Activated CD8-positive, alpha-beta T cell treated with anti-CD3 and anti-CD28 coated beads for 36 hours (primary cell): ENCODE measurements at regions not wholly inside any gene's neighbourhood (a gene's known extent, or its start where the extent isn't known, plus 50 kb on each side); places are given as distances from the start of the nearest gene placed in this dataset.

Experiments
- ATAC-seq: fragments of 200-7000 bp; cut with Tn5 transposase; one replicate; pipeline ENCODE4 v1.10.0; 2021; ENCODE audit warnings: mild to moderate bottlenecking, moderate library complexity
- CTCF ChIA-PET: fragments of 350-600 bp; sonication (Branson Sonifier 250); formaldehyde crosslinking; loops from one replicate; lab custom pipeline; 2021; ENCODE audit warnings: antibody characterized with exemption; lab: Charles Lee
- POLR2A ChIA-PET: fragments of 350-600 bp; sonication (Branson Sonifier 250); formaldehyde crosslinking; loops from one replicate; lab custom pipeline; 2021; ENCODE audit warnings: antibody characterized with exemption; lab: Charles Lee
- DNase-seq: peaks from one replicate; pipeline ENCODE4 v3.0.0-alpha.2; 2020
- H3K27ac Mint-ChIP-seq: one replicate; pipeline ENCODE4 v1.8.0; 2021; ENCODE audit warnings: mild to moderate bottlenecking, mixed read lengths
- H3K27me3 Mint-ChIP-seq: one replicate; pipeline ENCODE4 v1.8.0; 2021; ENCODE audit warnings: mixed read lengths
- H3K36me3 Mint-ChIP-seq: one replicate; pipeline ENCODE4 v1.8.0; 2021; ENCODE audit warnings: low read depth, mixed read lengths
- H3K4me1 Mint-ChIP-seq: one replicate; pipeline ENCODE4 v1.8.0; 2021; ENCODE audit warnings: low read depth, mixed read lengths
- H3K4me3 Mint-ChIP-seq: one replicate; pipeline ENCODE4 v1.8.0; 2021; ENCODE audit warnings: mild to moderate bottlenecking, moderate library complexity, mixed read lengths
- H3K9me3 Mint-ChIP-seq: one replicate; pipeline ENCODE4 v1.8.0; 2021; ENCODE audit warnings: mixed read lengths
- CTCF ChIP-seq: fragments of 200-600 bp; IDR thresholded peaks from one replicate; pipeline ENCODE4 v1.8.0; 2022; ENCODE audit warnings: antibody characterized with exemption, mild to moderate bottlenecking
- intact Hi-C: fragments of 100-400 bp; cut with micrococcal nuclease; formaldehyde crosslinking; loops from one replicate; pipeline ENCODE4 v1.10.0; 2022

GRCh38 chr2:62578803-62579640 is 73.0 kb upstream of the TMEM17 start:
- intact Hi-C loops: no loop called here
- Mint-ChIP-seq H3K36me3 (no peaks in the 10 kb centered on the region), H3K4me3 (no peak overlapping the region), H3K9me3 (no peaks in the 10 kb centered on the region), H3K27me3 (peaks cover 3% of the 10 kb centered on the region), H3K27ac (no peak overlapping the region), H3K4me1 (no peaks in the 10 kb centered on the region)
- DNase-seq (no peak), ATAC-seq (no peak)
- ChIA-PET CTCF (no interaction called here), POLR2A (no interaction called here)
- TF ChIP-seq CTCF: no peak

GRCh38 chr2:62577994-62578781 is 72.2 kb upstream of the TMEM17 start:
- no peak overlapping the region for H3K27ac Mint-ChIP-seq
- no peak for DNase-seq
- POLR2A ChIA-PET: no interaction called here
- CTCF ChIA-PET: no interaction called here
- no peaks in the 10 kb centered on the region for H3K36me3 Mint-ChIP-seq
- ATAC-seq: no peak
- no peaks in the 10 kb centered on the region for H3K4me1 Mint-ChIP-seq
- no peak for TF ChIP-seq CTCF
- peaks cover 6% of the 10 kb centered on the region for H3K27me3 Mint-ChIP-seq
- H3K9me3 Mint-ChIP-seq: no peaks in the 10 kb centered on the region
- intact Hi-C loops: no loop called here
- H3K4me3 Mint-ChIP-seq: no peak overlapping the region

GRCh38 chr2:62576276-62576939 is 70.4 kb upstream of the TMEM17 start:
- no peak for TF ChIP-seq CTCF
- DNase-seq: no peak
- no peak for ATAC-seq
- Mint-ChIP-seq H3K4me3 (no peak overlapping the region), H3K9me3 (no peaks in the 10 kb centered on the region), H3K27me3 (peaks cover 17% of the 10 kb centered on the region), H3K36me3 (no peaks in the 10 kb centered on the region), H3K27ac (no peak overlapping the region), H3K4me1 (no peaks in the 10 kb centered on the region)
- intact Hi-C loops: no loop called here
- ChIA-PET POLR2A (no interaction called here), CTCF (interaction anchor here (1.1 to 1.5 kb wide), 2 partner anchors 119 to 236 kb away, joined by 3 to 4 read pairs; no protein-coding TSS in a partner anchor)

GRCh38 chr2:62573936-62574335 is 67.9 kb upstream of the TMEM17 start:
- Mint-ChIP-seq H3K27ac (no peak overlapping the region), H3K4me3 (no peak overlapping the region)
- CTCF ChIA-PET: no interaction called here

More at GRCh38 chr2:62573936-62574335, 67.9 kb upstream of the TMEM17 start:
- DNase-seq (no peak), ATAC-seq (no peak)
- TF ChIP-seq CTCF: no peak
- POLR2A ChIA-PET: no interaction called here
- no peaks in the 10 kb centered on the region for H3K36me3 Mint-ChIP-seq
- no peaks in the 10 kb centered on the region for H3K9me3 Mint-ChIP-seq
- H3K27me3 Mint-ChIP-seq: peaks cover 28% of the 10 kb centered on the region
- intact Hi-C loops: no loop called here
- no peaks in the 10 kb centered on the region for H3K4me1 Mint-ChIP-seq
